NCI-H1092 (cell line): ENCODE measurements at regions not wholly inside any gene's neighbourhood (a gene's known extent, or its start where the extent isn't known, plus 50 kb on each side); places are given as distances from the start of the nearest gene placed in this dataset.

Experiments
- DNase-seq: peaks from one replicate; lab custom pipeline; 2025; lab: John Stamatoyannopoulos, UW

DNA sequence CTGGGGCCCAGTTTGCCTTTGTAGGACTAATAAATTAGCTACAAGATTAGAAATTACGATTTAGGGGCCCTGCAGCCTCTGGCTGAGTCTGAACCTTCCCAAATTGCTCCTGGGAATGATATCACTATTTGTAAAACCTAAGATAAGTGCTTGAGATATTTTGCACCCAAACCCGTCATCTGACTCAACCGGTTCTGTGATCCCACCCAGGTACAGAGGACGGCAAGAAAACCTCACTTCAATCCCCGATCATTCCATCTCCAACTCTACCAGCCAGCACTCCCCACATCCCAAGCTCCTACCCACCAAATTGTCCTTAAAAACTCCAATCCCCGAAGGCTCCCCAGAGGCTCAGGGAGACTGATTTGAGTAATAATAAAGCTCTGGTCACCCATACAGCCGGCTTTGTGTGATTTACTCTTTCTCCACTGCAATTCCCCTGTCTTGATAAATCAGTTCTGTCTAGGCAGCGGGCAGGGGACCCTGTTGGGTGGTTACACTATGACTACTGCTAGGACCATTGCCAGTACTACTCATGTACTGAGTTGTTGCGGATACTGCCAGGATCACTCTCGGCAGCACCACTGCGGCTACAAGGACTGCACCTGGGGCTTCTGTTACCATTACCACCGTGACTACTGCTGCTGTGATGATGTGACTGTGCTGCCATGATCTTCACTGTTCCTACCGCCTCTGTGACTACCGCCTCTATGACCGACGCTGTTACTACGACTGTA lies 73.1 kb downstream of the IRF8 start:
- no peak for DNase-seq

DNA sequence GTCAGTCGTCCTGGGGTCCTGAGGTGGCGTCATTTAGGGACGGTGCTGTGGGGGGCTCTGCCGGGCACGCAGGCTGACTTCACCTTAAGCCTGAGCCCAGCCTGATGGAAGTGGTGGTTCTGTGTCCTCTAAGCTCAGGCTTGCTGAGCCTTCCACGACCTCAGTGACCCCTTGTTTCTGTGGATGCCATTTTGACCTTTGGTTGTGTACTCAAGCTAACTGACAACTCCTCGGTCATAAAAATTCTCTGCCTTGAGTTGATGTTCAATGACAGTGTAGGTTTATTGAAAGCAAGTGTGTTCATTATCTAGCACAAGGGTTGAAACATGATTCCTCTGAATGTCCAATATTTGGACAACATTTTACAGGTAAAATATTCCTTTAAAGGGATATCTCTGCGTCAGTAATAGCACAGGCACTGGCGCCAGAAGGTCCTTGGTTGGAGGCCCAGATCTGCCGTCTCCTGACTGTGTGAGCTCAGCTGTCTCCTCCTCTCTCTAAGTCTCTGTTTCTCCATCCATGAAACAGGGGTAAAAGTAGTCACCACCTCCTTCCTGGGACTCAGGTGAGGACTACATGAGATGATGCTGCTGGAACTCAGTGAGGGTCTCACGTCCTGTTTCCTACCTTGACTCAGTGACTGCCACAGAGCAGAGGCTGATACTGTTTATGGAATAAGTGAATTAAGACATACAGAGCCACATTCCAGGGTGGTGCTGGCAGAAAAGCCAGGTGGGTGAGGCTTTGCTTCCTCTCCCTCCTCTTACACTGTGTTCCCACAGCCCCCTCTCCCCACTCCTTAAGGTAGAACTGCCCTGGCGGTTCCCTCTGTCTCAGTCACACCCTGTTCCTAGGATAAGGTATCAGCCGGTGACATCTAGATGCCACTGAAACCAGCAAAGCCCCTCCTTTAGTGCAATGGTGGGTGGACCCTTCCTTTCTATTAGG lies 75.7 kb downstream of the IRF8 start:
- DNase-seq, result no peak

DNA sequence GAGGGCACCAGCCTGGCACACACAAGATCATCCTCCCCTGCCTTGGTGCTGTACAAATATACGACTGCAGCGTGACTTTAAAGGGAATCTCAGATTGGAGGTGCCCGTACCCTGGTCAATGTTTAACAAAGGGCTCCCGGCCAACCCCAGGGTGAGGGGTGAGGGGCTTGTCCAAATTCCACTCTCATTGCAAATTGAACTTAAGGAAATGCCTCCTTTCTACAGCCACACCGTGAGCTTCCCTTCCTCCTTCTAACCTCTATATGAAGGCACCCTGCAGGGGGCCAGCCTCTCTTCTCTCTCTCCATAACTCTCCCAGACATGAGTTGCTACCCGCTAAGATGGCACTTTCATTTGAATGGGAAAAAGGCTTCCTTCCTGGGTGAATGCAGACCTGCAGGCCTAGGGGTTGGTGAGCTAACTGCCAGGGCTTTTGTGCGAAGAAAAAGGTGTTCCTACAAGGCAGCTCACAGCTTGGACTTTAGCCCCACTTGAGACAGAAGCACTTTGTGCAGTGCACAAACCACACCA lies 76.6 kb downstream of the IRF8 start:
- no peak for DNase-seq

DNA sequence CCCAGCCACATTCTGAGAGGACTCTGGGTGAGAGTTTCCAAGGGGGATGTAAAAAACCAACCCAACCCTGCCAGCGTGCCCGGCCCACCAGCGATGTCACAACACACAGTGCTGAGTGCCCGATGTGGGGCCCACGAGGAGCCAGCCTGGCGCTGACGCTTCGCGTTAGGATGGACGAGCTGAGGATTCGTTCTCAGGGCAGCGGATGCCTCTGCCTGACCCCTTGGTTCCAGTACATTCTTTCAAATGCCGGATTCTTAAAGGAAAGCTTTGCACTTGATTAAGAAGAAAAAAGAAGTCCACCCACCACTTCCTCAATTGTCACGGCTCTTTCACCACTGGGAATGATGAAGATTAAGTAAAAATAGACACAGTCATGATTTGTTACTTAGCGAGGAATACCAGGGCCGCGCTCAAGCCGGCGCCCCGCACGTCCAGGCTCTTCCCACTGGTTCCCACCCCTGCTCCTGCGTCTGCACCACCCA lies 79.4 kb downstream of the IRF8 start:
- no peak for DNase-seq

DNA sequence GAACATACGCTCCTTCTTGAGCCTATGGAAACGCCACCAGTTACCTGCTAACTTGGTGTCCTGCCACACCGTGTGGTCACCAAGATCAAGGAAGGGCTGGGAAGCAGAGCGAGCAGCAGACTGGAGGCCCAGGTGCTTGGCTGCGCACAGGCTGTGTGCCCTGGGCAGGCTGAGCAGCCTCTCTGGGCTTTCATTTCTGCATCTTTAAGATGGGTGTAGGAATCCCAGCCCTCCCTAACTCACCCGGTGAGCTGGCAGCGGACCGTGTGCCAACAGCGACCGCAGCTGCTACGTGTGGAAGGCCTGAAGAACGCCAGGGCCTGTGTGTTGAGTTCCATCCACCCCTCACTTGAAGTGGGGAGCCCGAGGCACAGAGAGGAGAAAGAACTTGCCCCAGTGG lies 80.0 kb downstream of the IRF8 start:
- DNase-seq, result no peak

DNA sequence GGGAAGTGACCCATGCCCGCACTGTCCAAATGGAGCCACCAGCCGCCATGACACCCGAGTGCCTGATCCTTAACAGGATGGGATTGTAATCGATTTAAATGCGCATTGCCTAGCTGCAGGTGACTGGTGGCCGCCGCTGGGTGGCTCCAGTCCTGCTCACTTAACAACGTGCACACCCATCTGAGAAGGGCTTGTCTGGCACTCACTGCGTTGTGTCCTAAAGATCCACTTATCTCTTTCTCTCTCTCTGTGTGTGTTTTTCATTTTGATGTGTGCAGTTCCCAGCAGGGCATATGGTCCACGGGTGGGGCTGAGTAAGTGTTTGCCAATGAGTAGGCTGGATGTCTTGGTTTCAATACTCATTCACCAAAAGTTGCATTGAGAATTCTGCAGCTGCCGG lies 80.6 kb downstream of the IRF8 start:
- no peak for DNase-seq

DNA sequence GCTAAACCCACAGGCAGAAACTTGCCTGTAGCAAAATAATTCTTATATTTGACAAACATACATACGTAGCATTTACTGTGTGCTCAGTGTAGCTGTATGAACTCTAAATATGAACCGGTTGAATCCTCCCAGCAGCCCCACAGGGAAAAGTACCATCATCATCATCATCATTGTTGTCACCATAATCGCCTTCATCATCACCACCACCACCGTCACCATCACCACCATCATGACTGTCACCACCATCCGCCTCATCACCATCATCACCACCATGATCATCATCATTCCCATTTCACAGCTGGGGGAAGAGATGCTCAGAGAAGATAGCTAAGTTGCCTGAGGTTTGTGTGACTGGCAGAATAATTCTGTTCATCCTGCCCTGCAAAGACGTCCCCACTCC lies 81.7 kb downstream of the IRF8 start:
- DNase-seq, result no peak

DNA sequence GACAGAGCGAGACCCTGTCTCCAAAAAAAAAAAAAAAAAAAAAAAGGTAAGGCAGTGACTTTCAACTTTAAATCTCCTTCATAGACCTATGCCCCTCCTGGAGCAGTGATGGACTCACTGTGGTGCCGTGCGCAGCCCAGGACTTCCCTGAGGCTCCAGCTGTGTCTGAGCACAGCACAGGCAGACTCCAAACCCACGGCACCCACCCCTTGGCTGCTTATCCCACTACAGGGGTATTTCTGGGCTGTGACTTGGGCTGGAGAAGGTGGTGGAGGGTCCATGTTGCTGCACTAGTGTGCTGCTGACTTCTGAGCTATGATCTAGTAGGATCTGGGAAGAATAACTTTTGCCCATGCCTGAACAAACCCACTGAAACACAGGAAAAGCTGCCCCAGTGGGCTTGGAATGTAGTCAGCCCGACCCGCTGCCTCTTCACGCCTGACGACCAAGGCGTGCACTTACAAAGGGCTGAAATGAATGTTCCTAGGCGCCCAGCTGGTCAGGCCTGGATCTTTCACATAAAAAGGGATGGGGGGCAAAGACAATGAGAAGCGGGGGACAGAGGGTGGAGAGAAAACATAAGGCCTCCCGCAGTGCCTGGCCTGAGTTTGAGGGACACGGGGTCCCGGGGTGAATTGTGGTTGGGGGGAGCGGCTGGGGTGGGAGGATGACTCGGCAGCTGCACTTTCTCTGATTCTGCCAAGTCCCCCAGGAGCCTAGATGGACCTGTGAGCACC lies 83.0 kb downstream of the IRF8 start:
- no peak for DNase-seq

DNA sequence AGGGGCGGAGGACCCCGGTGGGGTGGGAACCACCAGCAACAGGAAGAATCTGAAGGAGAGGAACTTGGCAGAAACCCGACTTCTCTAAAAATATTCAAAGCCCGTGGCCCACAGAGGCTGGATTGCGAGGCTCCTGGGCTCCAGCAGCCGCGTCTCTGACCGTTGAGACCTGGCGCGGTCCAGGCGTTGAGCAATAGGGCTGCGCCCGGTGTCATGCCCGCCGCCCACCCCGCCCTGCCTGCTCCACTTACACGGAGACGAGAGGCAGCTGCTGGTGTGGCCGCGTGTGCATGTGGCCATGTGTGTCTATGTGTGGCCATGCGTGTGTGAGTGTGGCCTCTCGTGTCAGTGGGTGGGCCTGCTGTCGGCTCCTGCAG lies 83.6 kb downstream of the IRF8 start:
- no peak for DNase-seq

DNA sequence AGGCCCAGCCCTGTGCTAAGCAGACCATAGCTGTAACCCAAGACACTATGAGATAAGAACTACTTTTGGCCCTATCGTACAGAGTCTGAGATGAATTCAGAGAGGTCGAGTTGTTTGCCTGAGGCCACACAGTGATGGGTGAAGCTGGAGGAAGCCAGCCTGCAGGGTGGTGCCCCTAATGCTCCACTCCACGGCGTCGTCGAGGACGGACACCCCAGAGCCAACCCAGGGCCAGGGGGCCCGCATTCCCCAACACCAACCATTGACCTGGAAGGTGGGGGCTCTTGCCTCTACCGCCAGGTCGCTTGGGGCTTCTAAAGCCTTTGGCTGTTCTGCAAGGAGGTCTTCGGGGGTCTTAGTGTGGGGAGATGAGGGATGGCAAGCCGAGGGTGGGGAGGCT lies 84.1 kb downstream of the IRF8 start:
- no peak for DNase-seq

DNA sequence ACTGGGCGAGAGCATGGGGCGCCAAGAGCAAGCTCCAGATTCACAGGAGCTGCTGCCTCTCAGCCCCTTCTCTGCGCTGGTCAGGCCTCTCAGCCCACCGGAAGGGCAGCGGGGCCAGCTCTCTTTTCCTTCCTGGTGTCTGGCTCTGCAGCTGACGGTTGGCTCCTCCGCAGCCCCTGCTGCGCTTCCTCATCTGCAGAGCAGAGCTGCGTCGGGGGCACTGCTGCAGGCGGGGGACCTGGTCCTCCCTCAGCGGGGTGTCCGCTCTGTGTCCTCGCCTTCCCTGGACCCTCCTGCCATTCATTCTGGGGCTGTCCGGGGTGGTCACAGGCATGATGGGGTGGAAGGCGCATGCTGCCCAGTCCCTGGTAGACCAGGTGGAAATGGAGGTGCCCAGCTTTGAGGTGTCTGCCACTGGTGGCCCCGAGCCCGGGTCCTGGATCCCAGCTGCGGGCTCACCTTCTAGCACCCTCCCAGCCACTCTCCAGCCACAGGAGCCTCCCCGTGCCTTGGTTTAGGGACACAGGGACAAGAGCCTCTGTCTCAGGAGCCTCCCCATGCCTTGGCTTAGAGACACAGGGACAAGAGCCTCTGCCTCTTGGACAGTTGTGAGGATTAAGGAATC lies 84.8 kb downstream of the IRF8 start:
- DNase-seq, result no peak

DNA sequence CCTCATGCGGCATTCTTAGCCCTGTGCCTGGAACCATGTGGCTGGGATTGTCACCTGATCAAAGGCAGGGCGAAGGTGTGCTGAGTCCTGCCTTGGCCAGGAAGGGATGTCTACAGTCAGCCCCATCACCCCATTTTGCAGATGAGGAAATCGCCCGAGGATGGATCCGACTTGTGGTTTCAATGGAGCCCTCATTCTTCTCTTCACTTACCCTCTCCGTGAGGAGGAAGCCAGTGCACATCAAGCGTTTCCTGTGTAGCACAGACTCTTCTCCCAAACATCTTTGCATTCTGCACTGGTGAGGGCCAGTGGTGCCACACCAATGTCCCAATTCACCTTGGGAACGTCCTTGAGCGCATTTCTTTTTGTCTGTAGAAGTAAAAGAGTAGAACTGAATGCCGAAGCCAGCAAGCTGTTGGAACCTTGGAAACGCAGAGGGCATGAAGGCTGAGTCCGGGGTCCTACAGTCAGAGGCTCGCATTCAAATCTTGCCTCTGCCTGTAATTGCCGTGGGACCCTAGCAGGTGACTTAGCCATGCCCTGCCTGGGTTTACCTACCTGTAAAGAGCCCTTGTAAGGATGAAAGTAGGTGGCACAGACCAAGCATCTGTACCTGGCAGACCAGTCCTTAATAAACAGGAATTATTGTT lies 85.4 kb downstream of the IRF8 start:
- no peak for DNase-seq

DNA sequence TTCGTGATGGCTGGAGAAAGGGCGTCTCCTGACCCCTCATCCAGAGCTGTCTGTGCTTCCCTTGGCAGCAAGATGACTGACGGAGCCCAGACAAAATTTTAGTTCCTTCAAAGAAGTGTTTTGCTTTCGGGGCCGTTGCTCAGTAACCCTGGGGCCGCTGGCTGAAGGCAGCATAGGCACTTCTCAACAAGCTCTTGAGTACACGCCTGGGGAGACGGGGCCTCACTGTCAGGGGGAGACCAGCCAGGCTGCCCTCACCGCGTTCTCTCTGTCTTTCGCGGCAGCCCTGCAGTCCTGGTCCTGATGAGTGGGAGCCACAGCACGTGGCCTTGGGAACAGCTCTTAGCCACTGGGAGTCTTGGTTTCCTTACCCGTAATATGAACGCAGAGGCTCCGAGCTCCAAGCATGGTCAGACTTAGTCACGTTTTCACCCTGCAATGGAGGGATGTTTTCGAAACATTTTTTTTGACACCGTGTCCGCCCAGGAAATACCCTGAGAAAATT lies 86.0 kb downstream of the IRF8 start:
- DNase-seq, result no peak

DNA sequence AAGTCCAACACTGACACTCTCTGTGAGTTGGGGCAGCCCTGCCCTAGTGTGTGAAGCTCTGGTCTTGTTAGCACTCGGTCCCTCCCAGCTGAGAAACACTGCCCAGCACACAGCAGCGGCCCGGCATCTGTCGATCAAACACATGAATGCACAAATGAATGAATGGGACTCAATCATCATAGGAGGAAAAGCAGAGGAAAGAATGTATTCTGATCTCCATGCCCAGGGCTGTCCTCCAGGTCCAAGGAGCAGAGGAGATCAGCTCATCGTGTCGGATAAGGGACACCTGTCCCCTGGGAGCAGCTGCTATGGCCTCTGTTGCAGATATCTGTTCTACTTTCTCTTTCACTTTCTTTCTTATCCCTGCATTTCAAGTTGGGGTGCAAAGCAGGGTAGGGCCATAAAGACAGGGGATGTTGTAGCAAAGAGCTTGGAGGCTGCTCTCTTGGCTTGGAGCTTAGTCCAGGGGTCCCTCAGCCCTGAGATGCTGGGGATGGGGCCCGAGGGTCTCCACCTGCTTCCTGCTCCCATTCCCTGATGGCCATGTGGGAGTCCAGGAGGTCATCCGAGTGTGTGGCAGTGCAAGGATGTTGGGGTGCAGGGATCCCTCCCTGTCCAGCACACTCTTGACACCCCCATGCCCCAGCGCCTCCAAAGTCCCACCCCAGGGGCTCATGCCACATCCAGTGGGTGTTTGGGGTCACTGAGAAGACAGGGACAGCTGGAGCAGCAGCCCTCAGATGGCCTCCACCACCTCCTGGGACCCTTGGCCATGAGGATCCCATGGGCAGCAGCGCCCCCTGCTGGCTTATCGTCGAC lies 88.2 kb downstream of the IRF8 start:
- no peak for DNase-seq

DNA sequence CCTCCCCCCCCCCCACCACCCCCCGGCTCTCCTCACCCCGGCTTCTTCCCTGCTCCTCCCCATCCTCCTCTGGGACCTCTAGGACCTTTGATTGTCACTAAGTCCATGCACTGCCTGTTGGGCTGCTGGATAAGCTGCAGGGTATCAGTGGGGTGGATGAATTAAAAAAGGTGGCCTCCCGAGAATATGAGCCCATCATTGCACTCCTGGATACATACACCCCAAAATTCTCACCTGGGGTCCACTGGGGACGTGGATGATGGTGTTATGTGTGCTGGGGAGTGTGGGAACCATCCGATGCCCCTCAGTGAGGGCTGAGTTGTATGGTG lies 88.8 kb downstream of the IRF8 start:
- no peak for DNase-seq

DNA sequence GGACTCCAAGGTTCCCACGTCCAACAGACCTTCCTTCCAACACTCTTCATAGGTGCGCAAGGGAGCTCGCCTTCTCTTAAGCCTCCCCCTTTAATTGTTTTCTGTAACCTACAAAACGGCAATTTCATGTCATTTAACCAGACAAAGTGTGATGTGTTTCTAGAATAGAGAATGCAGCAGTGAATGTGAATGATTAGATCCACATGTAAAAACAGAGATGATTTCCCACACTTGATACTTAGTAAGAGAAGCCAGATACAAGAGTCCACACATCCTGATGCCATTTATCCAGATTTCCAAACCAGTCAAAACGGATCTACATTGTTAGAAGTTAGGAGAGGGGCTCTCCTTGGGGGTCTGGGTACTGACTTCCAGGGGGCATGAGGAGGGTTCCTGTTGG lies 89.3 kb downstream of the IRF8 start:
- DNase-seq, result no peak

DNA sequence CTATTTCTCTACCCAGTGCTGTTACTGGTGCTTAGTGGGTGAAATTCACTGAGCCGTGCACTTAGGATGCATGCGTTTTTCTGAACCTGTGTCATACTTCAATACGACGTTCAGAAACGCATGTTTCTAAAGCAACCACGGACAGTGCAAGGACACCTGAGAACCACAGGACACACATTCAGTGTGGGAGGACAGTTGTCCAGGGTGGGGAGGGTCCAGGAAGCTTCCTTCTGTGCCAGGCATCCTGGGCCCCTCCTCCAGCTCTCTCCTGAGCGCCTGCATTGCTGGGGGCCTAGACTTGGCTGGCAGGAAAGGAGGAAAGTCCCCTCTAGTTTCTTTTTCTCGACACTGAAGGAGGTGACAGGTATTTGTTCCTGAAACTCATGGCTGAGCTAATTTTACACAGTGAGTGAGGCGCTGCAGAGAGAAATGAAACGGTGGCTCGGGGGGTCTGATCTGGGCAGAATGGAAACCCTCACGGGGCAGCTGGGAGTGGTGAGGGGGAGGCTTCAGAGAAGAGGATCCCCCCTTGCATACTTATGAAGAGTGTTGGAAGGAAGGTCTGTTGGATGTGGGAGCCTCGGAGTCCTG lies 89.9 kb downstream of the IRF8 start:
- no peak for DNase-seq

DNA sequence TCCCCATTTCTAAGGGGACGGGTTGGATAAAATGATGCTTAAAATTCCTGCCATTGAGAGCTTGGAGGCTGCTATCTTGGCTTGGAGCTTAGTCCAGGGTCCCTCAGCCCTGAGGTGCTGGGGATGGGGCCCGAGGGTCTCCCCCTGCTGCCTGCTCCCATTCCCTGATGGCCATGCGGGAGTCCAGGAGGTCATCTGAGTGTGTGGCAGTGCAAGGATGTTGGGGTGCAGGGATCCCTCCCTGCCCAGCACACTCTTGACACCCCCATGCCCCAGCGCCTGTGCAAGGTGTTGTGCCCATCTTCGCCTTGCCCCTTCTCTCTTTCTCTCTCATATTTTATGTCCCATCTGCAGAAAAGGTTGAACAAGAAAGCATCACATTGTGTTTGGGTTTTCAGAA lies 90.4 kb downstream of the IRF8 start:
- DNase-seq, result no peak

DNA sequence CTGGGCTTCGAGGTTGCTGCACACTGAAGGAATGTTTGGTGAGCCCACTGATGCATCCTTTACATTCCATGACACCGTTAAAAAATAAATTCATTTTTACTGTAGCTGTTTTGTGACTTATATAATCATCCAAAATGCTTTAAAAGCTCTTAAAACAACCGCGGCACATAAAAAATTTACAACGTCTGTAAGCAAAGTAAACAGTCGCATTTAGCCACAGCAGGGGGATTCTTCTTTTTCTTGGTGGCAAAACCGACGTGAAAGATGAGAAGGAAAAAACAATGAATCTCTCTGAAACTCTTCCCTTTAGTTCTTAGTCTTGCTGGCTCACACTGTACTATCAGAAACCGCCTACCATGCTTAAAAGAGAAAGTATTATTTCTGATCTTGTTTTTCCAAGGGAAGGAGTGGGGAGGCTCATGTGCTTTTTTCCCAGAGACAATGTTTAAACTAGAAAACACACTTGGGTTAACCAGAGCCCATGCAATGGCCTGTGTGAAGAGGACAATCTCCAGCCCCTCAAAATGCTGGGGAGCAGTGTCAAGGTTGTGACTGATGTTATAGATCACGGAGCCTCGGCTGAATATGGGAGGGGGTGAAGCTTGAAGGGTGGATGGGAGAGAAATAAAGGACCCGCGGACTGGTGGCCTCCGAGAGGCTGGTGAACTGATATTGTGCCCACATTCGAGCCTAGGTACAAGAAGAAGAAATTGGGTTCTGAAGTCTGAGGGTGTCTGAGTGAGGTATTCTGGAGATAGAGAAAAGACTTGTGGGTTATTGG lies 91.1 kb downstream of the IRF8 start:
- no peak for DNase-seq
